HG02943 (cell line): ENCODE measurements at regions not wholly inside any gene's neighbourhood (a gene's known extent, or its start where the extent isn't known, plus 50 kb on each side); places are given as distances from the start of the nearest gene placed in this dataset.

Experiments
- ATAC-seq: cut with Tn5 transposase; IDR thresholded peaks from one replicate; pipeline ENCODE4 v1.9.1; 2021; ENCODE audit warnings: mild to moderate bottlenecking, low read depth, moderate library complexity; ENCODE audit not compliant: unreplicated experiment

- ATAC-seq, result no peak
Measured at GRCh38 chr9:115241641-115242040, 123.7 kb upstream of the TNC start.

- no peak for ATAC-seq
Measured at GRCh38 chr9:115249488-115249887, 131.5 kb upstream of the TNC start.

DNA sequence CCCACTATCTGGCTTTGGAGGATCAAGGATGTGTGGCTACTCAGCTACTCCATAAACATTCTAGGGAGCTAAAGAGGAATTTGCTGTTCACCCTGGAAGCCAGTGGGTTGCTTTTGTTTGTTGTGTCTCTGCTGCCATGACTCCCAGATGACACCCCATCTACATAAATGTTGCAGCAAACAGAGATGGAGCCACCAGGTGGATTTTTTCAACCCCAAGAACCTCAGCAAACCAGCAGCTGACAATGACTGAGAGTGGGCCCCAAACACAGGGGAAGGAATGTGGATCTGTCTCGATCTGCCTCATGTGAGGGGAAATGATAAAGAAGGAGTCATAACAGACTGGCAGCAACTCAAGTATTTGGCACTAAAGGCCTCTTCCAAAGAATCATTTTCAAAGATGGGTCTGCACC, 132.7 kb upstream of the TNC start:
- ATAC-seq, result no peak

GRCh38 chr9:115254287-115255180, 136.6 kb upstream of the TNC start:
- ATAC-seq, result no peak

DNA sequence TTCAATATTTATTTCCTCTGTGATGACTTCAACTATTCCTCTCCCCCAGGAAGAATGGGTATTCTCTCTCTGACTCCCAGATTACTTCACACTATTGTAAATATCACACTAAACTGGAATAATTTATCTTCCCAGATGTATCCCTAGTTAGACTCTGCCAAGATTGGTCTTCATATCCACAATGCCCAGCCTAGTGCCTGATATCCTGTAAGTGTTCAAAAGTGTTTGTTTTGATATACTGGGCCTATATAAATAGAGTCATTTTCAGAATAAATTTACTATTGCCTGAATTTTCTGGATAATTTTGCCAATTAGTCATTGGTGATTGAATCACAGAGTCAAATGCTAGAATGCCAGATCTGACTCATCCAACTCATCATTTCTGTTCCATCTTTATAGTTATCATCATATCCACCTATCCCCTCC, 143.7 kb upstream of the TNC start:
- no peak for ATAC-seq

- ATAC-seq, result no peak
Measured at GRCh38 chr9:115262477-115262876, 144.5 kb upstream of the TNC start.

DNA sequence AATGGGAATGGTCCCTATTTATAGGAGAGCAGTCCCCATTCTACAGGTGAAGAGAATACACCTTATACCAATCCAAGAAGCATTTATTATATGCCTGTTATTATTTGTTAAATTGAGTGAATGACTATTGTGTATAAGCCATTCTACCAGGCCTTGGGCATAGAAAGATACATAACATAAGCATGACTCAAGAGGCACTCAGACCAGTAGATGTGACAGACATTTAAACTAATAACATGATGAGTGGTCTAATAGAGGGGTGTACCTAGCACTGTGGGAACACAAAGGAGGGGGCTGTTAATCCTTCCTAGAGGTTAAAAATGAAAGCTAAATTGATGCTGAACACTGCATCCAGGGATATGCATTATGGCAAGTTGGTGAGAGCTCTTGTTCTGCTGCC, 145.0 kb upstream of the TNC start:
- no peak for ATAC-seq

DNA sequence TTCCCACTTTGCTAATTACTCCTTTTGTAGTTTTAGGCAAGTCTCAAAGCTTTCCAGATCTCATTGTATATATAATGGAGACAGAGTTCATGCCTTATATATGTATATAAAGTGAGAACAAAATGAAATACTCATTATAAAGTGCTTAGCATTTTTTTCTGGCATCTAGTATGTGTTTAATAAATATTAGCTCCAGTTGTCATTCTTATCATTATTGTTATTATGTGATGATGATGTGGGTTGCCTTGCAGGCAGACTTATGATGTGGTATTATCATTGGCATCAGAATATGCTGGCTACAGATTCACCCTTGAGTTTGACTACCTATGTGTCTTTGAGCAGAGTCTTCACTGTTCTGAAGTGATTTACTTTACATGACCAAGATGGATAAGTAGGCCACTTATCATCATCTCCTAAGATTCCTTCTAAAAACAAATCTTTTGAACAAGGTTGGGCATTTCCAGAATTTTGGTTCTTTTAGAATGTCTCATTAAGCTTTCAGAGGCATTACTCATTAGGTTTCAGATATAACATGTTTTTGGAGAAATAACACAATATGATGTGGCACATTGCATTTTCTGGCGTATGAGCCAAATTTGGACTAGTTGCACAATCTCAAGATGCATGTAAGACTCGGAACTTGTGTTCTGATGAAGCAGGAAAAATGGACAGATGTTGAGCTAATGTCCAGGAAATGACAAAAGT, 145.6 kb upstream of the TNC start:
- no peak for ATAC-seq

- no peak for ATAC-seq
Measured at GRCh38 chr9:115264313-115264712, 146.4 kb upstream of the TNC start.

DNA sequence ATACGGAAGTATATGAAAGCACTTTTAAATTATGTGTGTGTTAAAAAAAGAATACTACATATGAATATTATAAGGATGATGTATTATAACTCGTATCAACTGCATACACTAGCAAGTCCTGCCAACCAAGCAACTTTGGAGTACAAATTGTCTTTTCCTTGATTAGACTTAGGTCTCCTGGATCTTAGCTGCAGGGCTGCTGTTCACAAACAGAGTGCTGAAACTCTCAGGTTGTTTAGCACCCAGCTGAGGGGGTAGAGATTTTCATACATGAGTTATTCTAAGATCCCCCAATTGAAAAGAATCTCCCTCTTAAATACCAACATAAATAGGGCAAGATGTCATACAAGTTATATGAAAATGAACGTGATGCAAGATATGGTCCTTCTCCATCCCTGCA, 149.8 kb upstream of the TNC start:
- no peak for ATAC-seq

GRCh38 chr9:115275753-115276152, 157.8 kb upstream of the TNC start:
- no peak for ATAC-seq

DNA sequence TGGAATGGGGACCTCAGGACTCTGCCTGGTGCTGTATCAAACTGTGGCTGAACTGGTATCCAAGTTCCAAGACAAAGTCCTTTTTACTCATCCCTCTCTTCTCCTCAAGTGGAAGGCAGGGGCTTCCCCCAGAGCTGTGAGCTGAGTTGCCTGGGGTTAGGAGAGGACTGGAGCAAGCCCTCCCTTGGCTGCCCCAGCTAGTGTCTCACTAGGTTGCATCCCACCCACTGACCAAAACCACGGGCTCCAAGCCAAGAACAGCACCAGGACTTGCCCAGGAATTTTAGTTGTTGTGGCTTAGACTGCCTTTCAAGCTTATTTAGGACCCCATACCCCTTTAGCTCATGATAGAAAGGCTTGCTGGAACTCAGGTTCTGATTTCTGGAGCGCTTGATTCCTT, 158.7 kb upstream of the TNC start:
- ATAC-seq, result no peak

DNA sequence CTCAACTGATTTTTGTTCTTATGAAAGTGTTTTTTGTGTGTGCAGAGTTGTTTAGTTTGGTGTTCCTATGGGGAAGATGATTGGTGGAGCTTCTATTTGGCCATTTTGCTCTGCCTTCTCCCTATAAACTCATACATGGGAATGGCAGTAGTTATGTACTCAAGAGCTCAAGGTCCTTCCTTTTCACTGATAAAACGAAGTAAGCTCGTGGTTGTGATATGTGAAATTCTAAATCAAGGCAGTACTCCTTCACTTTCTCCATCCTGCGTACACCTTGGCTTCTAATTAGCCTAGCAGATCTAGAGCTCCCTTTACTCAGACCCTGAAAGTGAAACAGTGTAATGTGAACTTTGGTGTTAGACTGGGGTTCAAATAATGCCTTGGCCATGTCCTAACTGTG, 159.3 kb upstream of the TNC start:
- no peak for ATAC-seq

DNA sequence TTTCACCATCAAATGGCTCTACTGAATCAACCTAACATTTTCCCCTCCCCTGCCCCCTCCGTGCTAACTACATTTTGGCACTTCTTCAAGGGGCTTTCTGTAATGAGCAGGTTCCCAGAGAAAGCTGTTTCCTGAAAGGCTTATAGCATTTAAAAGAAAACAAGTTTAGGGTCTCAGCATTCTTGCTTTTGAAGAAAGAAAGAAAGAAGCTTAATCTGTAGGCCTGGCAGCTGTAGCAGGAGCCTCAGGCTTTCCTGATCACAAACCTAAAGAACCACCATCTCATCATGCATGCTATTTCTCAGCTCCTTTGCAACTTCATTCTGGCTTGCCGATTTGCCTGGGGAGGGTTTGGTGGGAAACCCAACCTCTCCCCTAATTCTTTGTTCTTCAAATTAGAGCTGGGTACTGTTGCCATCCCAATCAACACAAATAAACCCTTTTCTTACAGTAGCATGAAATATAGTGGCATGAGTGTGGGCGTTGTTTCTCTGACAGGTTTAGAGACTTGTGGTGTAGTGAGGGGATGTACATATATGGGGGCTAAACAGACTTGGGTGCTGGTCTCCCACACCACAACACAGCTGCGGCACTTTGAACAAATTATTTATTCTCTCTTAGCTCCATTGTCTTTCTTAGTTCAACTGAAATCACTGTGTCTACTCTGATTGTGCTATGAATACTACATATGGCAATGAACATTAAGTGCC, 160.5 kb upstream of the TNC start:
- no peak for ATAC-seq

DNA sequence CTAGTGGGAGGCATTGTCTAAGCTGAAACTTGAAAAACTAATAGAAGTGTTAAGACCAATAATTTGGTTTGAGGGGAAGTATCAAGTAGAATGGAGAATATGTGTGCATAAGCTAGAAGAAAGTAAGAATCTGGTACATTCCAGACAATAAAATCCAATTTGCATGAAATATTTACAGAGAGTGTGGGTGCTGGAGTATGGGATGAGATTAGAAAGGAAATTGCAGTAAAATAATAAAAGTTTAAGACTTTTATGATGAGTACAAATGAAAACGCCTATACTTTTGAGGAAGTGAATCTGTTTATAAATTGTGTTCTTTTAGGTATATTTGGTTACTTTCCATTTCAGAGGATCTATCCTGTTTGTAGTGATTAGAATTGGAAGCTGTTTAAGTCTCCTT, 165.4 kb upstream of the TNC start:
- no peak for ATAC-seq

DNA sequence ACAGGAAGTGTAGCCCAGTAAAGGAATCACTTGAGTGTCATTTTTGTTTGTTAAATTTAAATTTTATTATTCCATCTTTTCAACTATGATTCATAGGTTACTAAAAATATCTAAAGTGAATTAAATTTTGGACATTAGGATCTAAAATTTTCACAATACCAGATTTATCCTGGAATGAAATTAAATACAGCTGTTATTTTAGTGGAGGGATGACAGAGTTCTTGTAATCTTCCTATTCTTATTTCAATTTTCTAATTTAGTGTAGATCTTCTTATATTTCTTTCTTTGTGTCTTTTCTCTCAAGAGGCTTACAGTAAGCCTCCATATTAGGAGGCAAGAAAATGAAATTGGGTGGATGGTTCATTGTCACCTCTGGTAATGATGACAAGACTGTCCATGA, 167.9 kb upstream of the TNC start:
- no peak for ATAC-seq

DNA sequence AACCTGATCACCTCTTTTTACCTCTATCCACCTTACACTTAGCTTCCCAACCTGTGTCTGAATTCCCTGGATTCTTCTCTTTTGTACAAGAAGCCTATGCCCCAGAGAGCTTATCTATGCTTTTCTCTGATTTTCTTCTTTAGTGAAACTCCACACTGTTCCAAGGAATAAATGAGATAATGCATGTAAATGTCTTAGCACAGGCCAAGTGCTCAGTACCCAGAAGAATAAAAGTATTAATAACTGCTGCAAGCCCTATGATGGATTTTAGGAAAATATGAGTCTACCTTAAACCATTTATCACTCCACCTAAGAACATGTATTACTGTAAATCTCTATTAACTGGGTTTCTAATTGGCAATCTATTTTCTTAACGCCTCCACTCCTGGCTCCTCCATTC, 168.5 kb upstream of the TNC start:
- ATAC-seq, result no peak

- ATAC-seq, result no peak
Measured at GRCh38 chr9:115289757-115290208, 171.8 kb upstream of the TNC start.

DNA sequence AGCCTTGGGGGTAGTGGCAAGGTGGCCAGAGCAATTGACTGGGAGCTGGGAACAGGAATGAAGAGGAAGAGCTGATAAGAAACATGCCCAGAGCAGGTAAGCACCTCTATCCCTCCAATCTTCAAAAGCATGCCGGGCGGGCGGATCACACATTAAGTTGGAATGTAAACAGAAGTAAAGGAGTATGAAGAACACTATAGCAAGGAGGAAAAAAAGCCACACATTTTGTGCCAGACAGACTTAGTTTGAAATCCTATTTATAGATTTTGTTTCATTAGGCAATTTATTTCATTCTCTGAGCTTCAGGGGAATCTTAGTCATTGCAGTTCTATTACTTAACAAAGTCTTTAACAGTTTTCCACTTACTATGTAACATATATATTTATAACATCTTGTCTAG, 173.9 kb upstream of the TNC start:
- ATAC-seq, result no peak

DNA sequence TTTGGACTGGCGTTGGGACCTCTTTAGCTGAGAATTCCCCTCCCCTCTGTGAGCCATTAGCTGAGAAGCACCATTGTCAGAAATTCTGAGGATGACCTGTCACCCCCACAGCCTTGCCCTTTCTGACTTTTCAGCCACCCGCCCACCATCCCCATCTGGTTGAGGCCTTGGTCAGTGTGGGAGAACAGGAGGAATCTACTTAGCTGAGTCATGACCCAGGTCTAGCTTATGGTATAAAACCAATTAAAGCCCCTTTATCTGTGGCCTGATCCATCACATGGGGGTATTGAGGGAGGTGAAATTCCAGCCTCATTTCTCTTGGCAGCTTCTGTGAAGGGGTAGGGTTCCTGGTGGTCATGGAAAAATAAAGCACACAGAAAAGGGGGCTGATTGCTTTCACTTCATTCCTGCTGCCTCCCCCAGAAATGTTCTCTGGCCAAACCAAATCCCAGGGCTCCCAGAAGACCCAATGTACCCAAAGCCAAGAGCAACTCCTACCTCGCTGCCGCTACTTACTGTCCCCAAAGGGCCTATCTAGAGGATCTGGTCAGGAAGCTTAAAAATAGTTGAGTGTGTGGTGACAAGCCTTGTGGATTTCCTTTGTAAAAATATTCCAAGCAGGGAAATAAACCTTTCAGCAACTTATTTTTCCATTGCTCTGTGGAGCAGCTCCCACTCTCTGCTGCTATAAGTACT, 174.8 kb upstream of the TNC start:
- ATAC-seq, result no peak

DNA sequence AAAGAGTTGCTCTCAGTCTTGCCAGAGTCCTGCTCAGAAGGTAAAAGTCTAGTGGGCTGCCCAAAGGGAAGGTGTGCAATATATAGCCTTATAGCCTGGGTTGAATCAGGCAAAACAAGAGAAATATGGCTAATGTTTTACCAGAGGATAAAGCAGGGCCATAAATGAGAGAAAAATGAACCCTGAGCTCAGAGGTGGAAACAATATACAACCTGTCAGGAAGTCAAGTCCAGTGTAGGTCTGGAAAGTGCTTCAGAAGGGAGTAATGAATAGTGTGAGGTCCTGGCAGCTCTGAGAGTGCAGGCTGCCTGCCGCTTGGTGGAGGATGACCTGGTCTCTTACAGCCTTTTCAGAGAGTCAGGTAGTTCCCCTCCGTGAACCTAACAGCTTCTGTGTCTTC, 177.8 kb upstream of the TNC start:
- ATAC-seq, result no peak
